GM23248 (cell line): ENCODE measurements at regions not wholly inside any gene's neighbourhood (a gene's known extent, or its start where the extent isn't known, plus 50 kb on each side); places are given as distances from the start of the nearest gene placed in this dataset.

Source experiments
- DNase-seq: peaks from one replicate; pipeline ENCODE4 v3.0.0-alpha.2; 2015
- H2AFZ ChIP-seq: fragments of 200-600 bp; sonication (generic); 2 replicates; pipeline ENCODE4 v1.6.1; 2016; ENCODE audit warnings: antibody characterized with exemption
- H3F3A ChIP-seq: fragments of 200-600 bp; sonication (generic); 2 replicates; pipeline ENCODE4 v1.6.1; 2016; ENCODE audit warnings: mild to moderate bottlenecking, antibody characterized with exemption, mixed run types; ENCODE audit not compliant: insufficient read depth
- H3K27ac ChIP-seq: fragments of 200-600 bp; sonication (generic); 2 replicates; pipeline ENCODE4 v1.5.1; 2016; ENCODE audit warnings: mild to moderate bottlenecking
- H3K27me3 ChIP-seq: fragments of 200-600 bp; sonication (generic); replicated peaks from 2 replicates; pipeline ENCODE4 v1.6.1; 2016; ENCODE audit warnings: mild to moderate bottlenecking; ENCODE audit not compliant: insufficient read depth
- H3K36me3 ChIP-seq: fragments of 200-600 bp; sonication (generic); 2 replicates; pipeline ENCODE4 v1.6.1; 2016; ENCODE audit warnings: low read depth, mild to moderate bottlenecking
- H3K4me1 ChIP-seq: fragments of 200-600 bp; sonication (generic); 2 replicates; pipeline ENCODE4 v1.6.1; 2016; ENCODE audit warnings: mild to moderate bottlenecking; ENCODE audit not compliant: insufficient read depth
- H3K4me2 ChIP-seq: fragments of 200-600 bp; sonication (generic); one replicate; pipeline ENCODE4 v1.6.1; 2016; ENCODE audit warnings: mild to moderate bottlenecking; ENCODE audit not compliant: unreplicated experiment
- H3K4me3 ChIP-seq: fragments of 200-600 bp; sonication (generic); 2 replicates; pipeline ENCODE4 v1.5.1; 2016; ENCODE audit warnings: mild to moderate bottlenecking
- H3K79me2 ChIP-seq: fragments of 200-600 bp; sonication (generic); 2 replicates; pipeline ENCODE4 v1.6.1; 2016; ENCODE audit warnings: mild to moderate bottlenecking; ENCODE audit not compliant: insufficient read depth
- H3K9ac ChIP-seq: fragments of 200-600 bp; sonication (generic); 2 replicates; pipeline ENCODE4 v1.6.1; 2016; ENCODE audit warnings: mild to moderate bottlenecking
- H3K9me2 ChIP-seq: fragments of 200-600 bp; sonication (generic); 2 replicates; pipeline ENCODE4 v1.6.1; 2016; ENCODE audit warnings: mixed run types, mild to moderate bottlenecking, moderate library complexity; ENCODE audit not compliant: insufficient read depth
- H3K9me3 ChIP-seq: fragments of 200-600 bp; sonication (generic); one replicate; pipeline ENCODE4 v1.6.1; 2017; ENCODE audit warnings: low read depth
- H4K20me1 ChIP-seq: fragments of 200-600 bp; sonication (generic); 2 replicates; pipeline ENCODE4 v1.6.0; 2016; ENCODE audit not compliant: insufficient read depth
- EZH2 ChIP-seq: fragments of 200-600 bp; sonication (generic); IDR thresholded peaks from 2 replicates; pipeline ENCODE4 v1.6.1; 2018; ENCODE audit warnings: antibody characterized with exemption, mild to moderate bottlenecking; ENCODE audit not compliant: insufficient read depth, poor library complexity, severe bottlenecking
- EZH2phosphoT487 ChIP-seq: fragments of 200-600 bp; sonication (generic); IDR thresholded peaks from 2 replicates; pipeline ENCODE4 v1.6.1; 2018; ENCODE audit warnings: antibody characterized with exemption, moderate library complexity, mild to moderate bottlenecking, low read depth; ENCODE audit not compliant: insufficient read depth
- WGBS, 2 experiments: methylation state at CpG; one replicate each; pipeline ENCODE4 v1.1.6; 2015 to 2017; ENCODE audit warnings: low lambda C conversion rate in 2 of 2, low coverage in 1 of 2; ENCODE audit errors: missing lambda C conversion rate in 2 of 2; 5-methylcytosine and 5-hydroxymethylcytosine counted together
- in situ Hi-C: fragments of 300-500 bp; cut with MboI; formaldehyde crosslinking; loops from 2 replicates; pipeline ENCODE4 v1.15.0; 2020

GRCh38 chr11:80856066-80856465 lies 1415.2 kb upstream of the TENM4 start:
- H3K4me2 ChIP-seq: peak overlapping the region; percentile 0

GRCh38 chr11:80855426-80855825 lies 1414.6 kb upstream of the TENM4 start:
- Histone ChIP-seq H2AFZ (no peak overlapping the region), H3K4me3 (no peak overlapping the region), H3K4me2 (no peak overlapping the region), H3K36me3 (no peaks in the 10 kb centered on the region), H3K27ac (no peak overlapping the region), H3K9me3 (no peaks in the 10 kb centered on the region), H3K27me3 (no peaks in the 10 kb centered on the region), H3K79me2 (no peaks in the 10 kb centered on the region), H3K4me1 (peaks cover 11% of the 10 kb centered on the region), H3F3A (no peaks in the 10 kb centered on the region), H3K9me2 (no peaks in the 10 kb centered on the region), H4K20me1 (no peaks in the 10 kb centered on the region), H3K9ac (no peak overlapping the region)
- in situ Hi-C loops: no loop called here
- WGBS, 2 experiments: 57 to 66% methylated on average over 4 of the region's 4 CpGs
- TF ChIP-seq EZH2phosphoT487 (no peak), EZH2 (no peak)
- DNase-seq: no peak

More at GRCh38 chr11:80856066-80856465, 1415.2 kb upstream of the TENM4 start:
- peak; percentile 61 for DNase-seq
- Histone ChIP-seq H4K20me1 (no peaks in the 10 kb centered on the region), H3K9me3 (no peaks in the 10 kb centered on the region), H2AFZ (no peak overlapping the region), H3K4me3 (no peak overlapping the region), H3K79me2 (no peaks in the 10 kb centered on the region), H3K9ac (no peak overlapping the region), H3K27ac (no peak overlapping the region), H3K27me3 (no peaks in the 10 kb centered on the region), H3K9me2 (no peaks in the 10 kb centered on the region), H3F3A (no peaks in the 10 kb centered on the region), H3K36me3 (no peaks in the 10 kb centered on the region), H3K4me1 (peaks cover 17% of the 10 kb centered on the region)
- TF ChIP-seq EZH2 (no peak), EZH2phosphoT487 (no peak)
- 2 to 5% methylated on average over 1 of the region's 1 CpG for WGBS, 2 experiments
- in situ Hi-C loops: no loop called here

GRCh38 chr11:80849253-80849652 lies 1408.4 kb upstream of the TENM4 start:
- Histone ChIP-seq H3K79me2 (no peaks in the 10 kb centered on the region), H3K4me2 (no peak overlapping the region), H3K9ac (no peak overlapping the region), H3K36me3 (no peaks in the 10 kb centered on the region), H3F3A (no peaks in the 10 kb centered on the region), H3K9me2 (no peaks in the 10 kb centered on the region), H3K9me3 (no peaks in the 10 kb centered on the region), H3K4me3 (no peak overlapping the region), H2AFZ (no peak overlapping the region), H3K4me1 (no peaks in the 10 kb centered on the region), H3K27ac (no peak overlapping the region), H4K20me1 (no peaks in the 10 kb centered on the region), H3K27me3 (0 out of 2 replicates have a peak, but pooled peaks cover 6% of the 10 kb centered on the region)
- TF ChIP-seq EZH2 (no peak), EZH2phosphoT487 (no peak)
- in situ Hi-C loops: no loop called here
- 44% methylated on average over 3 of the region's 3 CpGs for WGBS, 2 experiments
- no peak for DNase-seq

- H3K9me2 ChIP-seq: no peaks in the 10 kb centered on the region
- H3K4me3 ChIP-seq: no peak overlapping the region
- H3K79me2 ChIP-seq: no peaks in the 10 kb centered on the region
- no peak for TF ChIP-seq EZH2phosphoT487
- TF ChIP-seq EZH2: no peak
- H3K27me3 ChIP-seq: peaks cover 6% of the 10 kb centered on the region; the same call in 1 of the 2 replicates
- H2AFZ ChIP-seq: no peak overlapping the region
- H3K9me3 ChIP-seq: no peaks in the 10 kb centered on the region
- no peaks in the 10 kb centered on the region for H4K20me1 ChIP-seq
- no peak overlapping the region for H3K27ac ChIP-seq
- no peaks in the 10 kb centered on the region for H3F3A ChIP-seq
- H3K9ac ChIP-seq: no peak overlapping the region
- in situ Hi-C loops: no loop called here
- no peak for DNase-seq
- WGBS, 2 experiments: 91 to 92% methylated on average over 3 of the region's 3 CpGs
- H3K4me2 ChIP-seq: no peak overlapping the region
- no peaks in the 10 kb centered on the region for H3K36me3 ChIP-seq
- no peaks in the 10 kb centered on the region for H3K4me1 ChIP-seq
Observed at GRCh38 chr11:80846979-80847378, 1406.1 kb upstream of the TENM4 start.

GRCh38 chr11:80846442-80846841 lies 1405.6 kb upstream of the TENM4 start:
- no peak overlapping the region for H2AFZ ChIP-seq
- no peaks in the 10 kb centered on the region for H3K9me3 ChIP-seq
- H3K79me2 ChIP-seq: no peaks in the 10 kb centered on the region
- H3K4me1 ChIP-seq: no peaks in the 10 kb centered on the region
- no peaks in the 10 kb centered on the region for H3K9me2 ChIP-seq
- DNase-seq: no peak
- no peak overlapping the region for H3K27ac ChIP-seq
- no peak for TF ChIP-seq EZH2phosphoT487
- TF ChIP-seq EZH2: no peak
- H3K4me2 ChIP-seq: no peak overlapping the region
- H3K36me3 ChIP-seq: no peaks in the 10 kb centered on the region
- no peak overlapping the region for H3K4me3 ChIP-seq
- no peaks in the 10 kb centered on the region for H3F3A ChIP-seq
- no peak overlapping the region for H3K9ac ChIP-seq
- peaks cover 6% of the 10 kb centered on the region; the same call in 1 of the 2 replicates for H3K27me3 ChIP-seq
- in situ Hi-C loops: no loop called here
- H4K20me1 ChIP-seq: no peaks in the 10 kb centered on the region
